ENCODE measurements at regions not wholly inside any gene's neighbourhood (a gene's known extent, or its start where the extent isn't known, plus 50 kb on each side); places are given as distances from the start of the nearest gene placed in this dataset.
A peak's percentile ranks its signal among the peaks of the same experiment; 100 is the strongest.
"Not testable (repeated sequence)": the region's sequence is repeated elsewhere in the genome, so short reads cannot be mapped to it uniquely, and the experiment has no call there.

- Mint-ChIP-seq H3K4me1 (ENCODE audit: low read depth) (no peaks in the 10 kb centered on the region), H3K4me3 (no peak overlapping the region), H3K27me3 (peaks cover 10% of the 10 kb centered on the region), H3K27ac (no peak overlapping the region), H3K36me3 (no peaks in the 10 kb centered on the region), H3K9me3 (ENCODE audit: low read depth) (no peaks in the 10 kb centered on the region)
Measured at GRCh38 chr5:62214701-62215100, 91.3 kb upstream of the KIF2A start.

- not testable (repeated sequence) for H3K27ac Mint-ChIP-seq; H3K4me3 Mint-ChIP-seq; H3K9me3 Mint-ChIP-seq (ENCODE audit: low read depth); H3K4me1 Mint-ChIP-seq (ENCODE audit: low read depth); H3K36me3 Mint-ChIP-seq
- peaks cover 10% of the 10 kb centered on the region for H3K27me3 Mint-ChIP-seq
Measured at GRCh38 chr5:62216603-62217002, 89.4 kb upstream of the KIF2A start.

- not testable (repeated sequence) for H3K27ac Mint-ChIP-seq
- peaks cover 10% of the 10 kb centered on the region for H3K27me3 Mint-ChIP-seq
Measured at GRCh38 chr5:62217095-62217494, 88.9 kb upstream of the KIF2A start.

GRCh38 chr5:62218860-62219259, 87.1 kb upstream of the KIF2A start:
- not testable (repeated sequence) for H3K4me1 Mint-ChIP-seq (ENCODE audit: low read depth); H3K4me3 Mint-ChIP-seq; H3K36me3 Mint-ChIP-seq; H3K9me3 Mint-ChIP-seq (ENCODE audit: low read depth); H3K27ac Mint-ChIP-seq
- peaks cover 10% of the 10 kb centered on the region for H3K27me3 Mint-ChIP-seq

More at GRCh38 chr5:62217095-62217494, 88.9 kb upstream of the KIF2A start:
- H3K4me1 Mint-ChIP-seq (ENCODE audit: low read depth); H3K4me3 Mint-ChIP-seq; H3K36me3 Mint-ChIP-seq; H3K9me3 Mint-ChIP-seq (ENCODE audit: low read depth): not testable (repeated sequence)

- not testable (repeated sequence) for H3K4me3 Mint-ChIP-seq; H3K9me3 Mint-ChIP-seq (ENCODE audit: low read depth); H3K36me3 Mint-ChIP-seq; H3K27me3 Mint-ChIP-seq; H3K27ac Mint-ChIP-seq
- peaks cover 13% of the 10 kb centered on the region for H3K4me1 Mint-ChIP-seq (ENCODE audit: low read depth)
Measured at GRCh38 chr5:62221881-62222280, 84.1 kb upstream of the KIF2A start.

- H3K27ac Mint-ChIP-seq; H3K4me3 Mint-ChIP-seq; H3K36me3 Mint-ChIP-seq; H3K9me3 Mint-ChIP-seq (ENCODE audit: low read depth); H3K27me3 Mint-ChIP-seq: not testable (repeated sequence)
- peaks cover 13% of the 10 kb centered on the region for H3K4me1 Mint-ChIP-seq (ENCODE audit: low read depth)
Measured at GRCh38 chr5:62222305-62222704, 83.7 kb upstream of the KIF2A start.

- H3K27me3 Mint-ChIP-seq; H3K36me3 Mint-ChIP-seq; H3K9me3 Mint-ChIP-seq (ENCODE audit: low read depth): not testable (repeated sequence)
- peak overlapping the region; percentile 87 for H3K4me3 Mint-ChIP-seq
- H3K4me1 Mint-ChIP-seq (ENCODE audit: low read depth) = peaks cover 13% of the 10 kb centered on the region
- H3K27ac Mint-ChIP-seq = peak overlapping the region; percentile 51
Measured at GRCh38 chr5:62223312-62223670, 82.7 kb upstream of the KIF2A start.

GRCh38 chr5:62224987-62225601, 80.9 kb upstream of the KIF2A start:
- Mint-ChIP-seq H3K27ac (peak overlapping the region; percentile 31), H3K4me1 (ENCODE audit: low read depth) (peaks cover 13% of the 10 kb centered on the region), H3K4me3 (peak overlapping the region; percentile 87)
- not testable (repeated sequence) for H3K27me3 Mint-ChIP-seq; H3K36me3 Mint-ChIP-seq; H3K9me3 Mint-ChIP-seq (ENCODE audit: low read depth)

- not testable (repeated sequence) for H3K27me3 Mint-ChIP-seq; H3K4me3 Mint-ChIP-seq; H3K27ac Mint-ChIP-seq; H3K4me1 Mint-ChIP-seq (ENCODE audit: low read depth); H3K36me3 Mint-ChIP-seq; H3K9me3 Mint-ChIP-seq (ENCODE audit: low read depth)
Measured at GRCh38 chr5:62230876-62231388, 75.1 kb upstream of the KIF2A start.

GRCh38 chr5:62231576-62231975, 74.4 kb upstream of the KIF2A start:
- no peak overlapping the region for H3K4me3 Mint-ChIP-seq
- peaks cover under 1% of the 10 kb centered on the region for H3K4me1 Mint-ChIP-seq (ENCODE audit: low read depth)
- H3K9me3 Mint-ChIP-seq (ENCODE audit: low read depth) = peaks cover 4% of the 10 kb centered on the region
- H3K27me3 Mint-ChIP-seq = no peaks in the 10 kb centered on the region
- no peak overlapping the region for H3K27ac Mint-ChIP-seq
- peaks cover 5% of the 10 kb centered on the region for H3K36me3 Mint-ChIP-seq

- H3K4me3 Mint-ChIP-seq; H3K27me3 Mint-ChIP-seq; H3K9me3 Mint-ChIP-seq (ENCODE audit: low read depth); H3K27ac Mint-ChIP-seq; H3K4me1 Mint-ChIP-seq (ENCODE audit: low read depth); H3K36me3 Mint-ChIP-seq: not testable (repeated sequence)
Measured at GRCh38 chr5:62232218-62232617, 73.8 kb upstream of the KIF2A start.

GRCh38 chr5:62233083-62234046, 72.6 kb upstream of the KIF2A start:
- not testable (repeated sequence) for H3K9me3 Mint-ChIP-seq (ENCODE audit: low read depth); H3K27me3 Mint-ChIP-seq; H3K36me3 Mint-ChIP-seq; H3K4me3 Mint-ChIP-seq; H3K27ac Mint-ChIP-seq; H3K4me1 Mint-ChIP-seq (ENCODE audit: low read depth)

GRCh38 chr5:62236593-62236992, 69.4 kb upstream of the KIF2A start:
- H3K4me3 Mint-ChIP-seq; H3K27me3 Mint-ChIP-seq; H3K9me3 Mint-ChIP-seq (ENCODE audit: low read depth); H3K36me3 Mint-ChIP-seq; H3K27ac Mint-ChIP-seq: not testable (repeated sequence)
- peaks cover 18% of the 10 kb centered on the region for H3K4me1 Mint-ChIP-seq (ENCODE audit: low read depth)

- H3K27me3 Mint-ChIP-seq; H3K4me3 Mint-ChIP-seq; H3K9me3 Mint-ChIP-seq (ENCODE audit: low read depth); H3K36me3 Mint-ChIP-seq; H3K27ac Mint-ChIP-seq: not testable (repeated sequence)
- H3K4me1 Mint-ChIP-seq (ENCODE audit: low read depth) = peaks cover 19% of the 10 kb centered on the region
Measured at GRCh38 chr5:62237944-62238343, 68.1 kb upstream of the KIF2A start.

GRCh38 chr5:62238584-62238983, 67.4 kb upstream of the KIF2A start:
- not testable (repeated sequence) for H3K27ac Mint-ChIP-seq; H3K4me3 Mint-ChIP-seq; H3K27me3 Mint-ChIP-seq; H3K36me3 Mint-ChIP-seq; H3K9me3 Mint-ChIP-seq (ENCODE audit: low read depth)
- peaks cover 19% of the 10 kb centered on the region for H3K4me1 Mint-ChIP-seq (ENCODE audit: low read depth)

- not testable (repeated sequence) for H3K9me3 Mint-ChIP-seq (ENCODE audit: low read depth); H3K4me3 Mint-ChIP-seq; H3K27ac Mint-ChIP-seq; H3K36me3 Mint-ChIP-seq; H3K27me3 Mint-ChIP-seq
- peaks cover 31% of the 10 kb centered on the region for H3K4me1 Mint-ChIP-seq (ENCODE audit: low read depth)
Measured at GRCh38 chr5:62240494-62240893, 65.5 kb upstream of the KIF2A start.
